Common myeloid progenitor, CD34-positive (primary cell): ENCODE measurements at regions not wholly inside any gene's neighbourhood (a gene's known extent, or its start where the extent isn't known, plus 50 kb on each side); places are given as distances from the start of the nearest gene placed in this dataset.

ENCODE experiments used
- CTCF ChIA-PET: fragments of 350-600 bp; sonication (Branson Sonifier 250); formaldehyde crosslinking; loops from one replicate; lab custom pipeline; 2021; ENCODE audit warnings: antibody characterized with exemption; lab: Charles Lee
- POLR2A ChIA-PET: fragments of 350-600 bp; sonication (Branson Sonifier 250); formaldehyde crosslinking; loops from one replicate; lab custom pipeline; 2021; ENCODE audit warnings: antibody characterized with exemption; lab: Charles Lee
- DNase-seq, 3 donors: peaks; one replicate each; pipeline versions ENCODE4 v3.0.0 to v3.0.0-alpha.2; 2013
- H3K27ac ChIP-seq, 2 experiments: 1 replicate in 1 of 2; 2 replicates in 1 of 2; pipeline ENCODE4 v1.7.0; 2013; ENCODE audit warnings: inconsistent platforms in 2 of 2, low read length in 2 of 2, mild to moderate bottlenecking in 2 of 2, low read depth in 1 of 2, moderate library complexity in 1 of 2; ENCODE audit not compliant: severe bottlenecking in 2 of 2, insufficient read depth in 1 of 2, poor library complexity in 1 of 2
- H3K27me3 ChIP-seq, 5 experiments: replicated peaks in 2 of 5; 1 replicate in 3 of 5; 2 replicates in 2 of 5; pipeline versions ENCODE4 v1.6.1 to v1.7.0; 2013; ENCODE audit warnings: low read length in 4 of 5, mild to moderate bottlenecking in 2 of 5, moderate library complexity in 2 of 5, inconsistent platforms in 1 of 5; ENCODE audit not compliant: insufficient read depth in 5 of 5, control insufficient read depth in 4 of 5
- H3K36me3 ChIP-seq, 4 experiments: 1 replicate in 2 of 4; 2 replicates in 2 of 4; pipeline versions ENCODE4 v1.6.1 to v1.7.0; 2013; ENCODE audit warnings: low read length in 3 of 4, control low read depth in 1 of 4, mild to moderate bottlenecking in 1 of 4; ENCODE audit not compliant: control insufficient read depth in 4 of 4, insufficient read depth in 4 of 4
- H3K4me1 ChIP-seq, 4 experiments: 1 replicate in 3 of 4; 2 replicates in 1 of 4; pipeline versions ENCODE4 v1.6.1 to v1.7.1; 2013; ENCODE audit warnings: low read length in 3 of 4, mild to moderate bottlenecking in 3 of 4, control low read depth in 1 of 4, inconsistent platforms in 1 of 4, moderate library complexity in 1 of 4; ENCODE audit not compliant: control insufficient read depth in 4 of 4, insufficient read depth in 4 of 4; ENCODE audit errors: control extremely low read depth in 1 of 4
- H3K4me3 ChIP-seq, 7 experiments: 1 replicate in 4 of 7; 2 replicates in 3 of 7; pipeline versions ENCODE4 v1.5.1 to v1.7.0; 2013; ENCODE audit warnings: mild to moderate bottlenecking in 7 of 7, low read length in 6 of 7, moderate library complexity in 6 of 7, inconsistent platforms in 2 of 7, low read depth in 2 of 7, control low read depth in 1 of 7; ENCODE audit not compliant: insufficient read depth in 4 of 7, control insufficient read depth in 1 of 7; ENCODE audit errors: extremely low read depth in 1 of 7
- H3K9me3 ChIP-seq, 5 experiments: 1 replicate in 4 of 5; 2 replicates in 1 of 5; pipeline versions ENCODE4 v1.6.1 to v1.7.1; 2013; ENCODE audit warnings: low read length in 4 of 5, mild to moderate bottlenecking in 2 of 5, inconsistent platforms in 1 of 5, low read depth in 1 of 5, moderate library complexity in 1 of 5; ENCODE audit not compliant: control insufficient read depth in 4 of 5, insufficient read depth in 2 of 5; ENCODE audit errors: control extremely low read depth in 1 of 5
- WGBS: methylation state at CpG from one replicate; pipeline ENCODE4 v1.1.5; 2013; ENCODE audit not compliant: insufficient coverage; 5-methylcytosine and 5-hydroxymethylcytosine counted together

DNA sequence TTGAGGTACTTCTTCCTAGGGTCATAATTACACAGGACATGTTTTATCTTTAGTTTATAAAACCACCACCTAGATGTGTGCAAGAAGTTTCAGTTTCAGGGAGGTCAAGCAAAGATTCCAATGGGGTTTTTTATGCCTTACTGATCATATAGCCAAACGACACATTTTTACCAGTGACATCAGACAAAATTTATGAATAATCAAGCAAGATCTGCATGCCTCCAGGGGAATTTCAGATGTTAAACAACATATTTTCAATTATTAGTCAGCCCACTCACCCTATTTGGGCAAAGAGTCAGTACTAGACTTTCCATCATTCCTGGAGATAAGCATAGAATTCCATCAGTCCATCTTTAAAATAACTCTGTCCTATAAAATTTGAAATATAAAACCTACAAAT is 867.4 kb downstream of the KCNT2 start:
- POLR2A ChIA-PET, result no interaction called here

DNA sequence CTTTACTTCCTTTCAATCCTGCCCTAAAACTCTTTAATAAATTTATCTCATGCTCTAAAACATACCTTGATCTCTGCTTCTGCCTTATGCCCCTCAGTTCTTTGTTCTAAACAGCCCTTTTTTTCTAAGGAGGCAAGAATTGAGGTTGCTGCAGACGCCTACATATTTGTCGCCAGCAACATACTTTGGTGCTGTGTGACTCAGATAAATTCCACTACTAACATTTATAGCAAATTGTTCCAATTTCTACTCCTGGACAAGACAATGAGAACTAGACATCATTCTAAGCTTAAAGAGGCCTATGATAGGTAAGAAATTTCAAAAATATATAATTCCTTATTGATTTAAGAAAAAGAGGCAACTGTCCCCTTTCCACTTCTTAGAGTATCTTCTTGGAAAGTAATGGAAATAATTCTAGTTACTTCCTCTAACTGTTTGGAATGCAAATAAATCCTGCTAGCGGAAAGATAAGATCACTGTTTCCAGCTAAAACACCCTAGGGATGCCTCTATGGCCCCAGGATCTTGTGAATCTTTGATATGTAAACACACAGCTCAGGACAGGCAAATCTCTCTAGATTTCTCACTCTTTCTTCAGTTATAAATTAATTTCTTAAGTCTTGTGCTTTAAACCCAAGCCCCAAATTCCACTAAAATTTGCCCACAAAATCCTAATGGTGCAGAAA is 869.1 kb downstream of the KCNT2 start:
- 100% methylated on average over 1 of the region's 3 CpGs for WGBS
- Histone ChIP-seq H3K4me1 (no peaks in the 10 kb centered on the region), H3K27ac (no peak overlapping the region), H3K9me3 (peaks cover 0 to 5% (median under 1%) of the 10 kb centered on the region in 5 experiments), H3K27me3 (no peaks in the 10 kb centered on the region), H3K4me3 (no peak overlapping the region), H3K36me3 (no peaks in the 10 kb centered on the region)
- no peak for DNase-seq
- CTCF ChIA-PET, result no interaction called here
- POLR2A ChIA-PET, result no interaction called here

More for the DNA sequence above, 867.4 kb downstream of the KCNT2 start:
- no peaks in the 10 kb centered on the region for H3K4me1 ChIP-seq
- CTCF ChIA-PET, result no interaction called here
- no peak for DNase-seq
- no peaks in the 10 kb centered on the region for H3K36me3 ChIP-seq
- H3K4me3 ChIP-seq, result no peak overlapping the region
- no peak overlapping the region for H3K27ac ChIP-seq
- H3K9me3 ChIP-seq, result peaks cover 0 to 5% (median 3%) of the 10 kb centered on the region in 5 experiments
- 67% methylated on average over 1 of the region's 1 CpG for WGBS
- no peaks in the 10 kb centered on the region for H3K27me3 ChIP-seq

DNA sequence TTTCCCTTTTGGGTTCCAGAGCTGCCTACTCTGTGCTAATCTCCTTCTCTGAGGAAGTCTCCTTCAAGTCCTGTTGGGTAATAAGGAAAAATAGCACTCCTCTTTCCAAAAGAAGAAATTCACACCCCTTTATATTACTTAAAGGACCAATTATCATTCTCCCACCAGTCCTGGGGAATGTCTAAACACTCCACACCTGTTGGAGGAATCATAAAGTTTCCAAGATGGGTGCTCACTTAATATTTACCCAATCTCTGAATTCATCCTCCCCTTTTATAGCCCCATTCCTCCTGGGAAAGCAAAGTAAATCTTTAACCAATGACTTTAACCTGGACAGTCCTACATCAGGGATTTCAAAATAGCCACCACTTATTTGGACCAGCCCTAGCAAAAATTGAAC is 873.1 kb downstream of the KCNT2 start:
- no peak overlapping the region for H3K4me3 ChIP-seq
- DNase-seq, result no peak
- H3K27me3 ChIP-seq, result no peaks in the 10 kb centered on the region
- no peak overlapping the region for H3K27ac ChIP-seq
- no peaks in the 10 kb centered on the region for H3K4me1 ChIP-seq
- H3K9me3 ChIP-seq, result no peaks in the 10 kb centered on the region
- ChIA-PET POLR2A (no interaction called here), CTCF (no interaction called here)
- H3K36me3 ChIP-seq, result no peaks in the 10 kb centered on the region

DNA sequence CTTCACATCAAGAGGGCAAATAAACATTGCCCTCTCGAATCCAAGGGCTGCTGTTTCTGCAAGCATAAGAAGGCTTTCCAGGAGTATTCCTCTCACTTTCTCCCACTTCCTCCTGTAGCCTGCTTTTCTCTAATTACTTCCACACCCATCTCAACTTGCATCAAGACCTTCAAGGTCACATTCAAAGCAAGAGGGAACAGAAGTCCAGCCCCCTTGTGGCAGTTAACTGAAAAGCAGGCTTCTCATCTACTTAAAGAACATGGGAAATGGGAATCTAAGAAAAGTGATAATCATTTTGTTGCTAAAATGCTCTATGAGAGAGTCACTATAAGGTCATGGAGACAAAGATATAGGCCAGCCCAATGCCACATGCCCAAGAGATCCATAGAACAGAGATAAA is 874.4 kb downstream of the KCNT2 start:
- H3K4me1 ChIP-seq, result no peaks in the 10 kb centered on the region
- WGBS, result 100% methylated on average over 1 of the region's 1 CpG
- H3K4me3 ChIP-seq, result no peak overlapping the region
- no peaks in the 10 kb centered on the region for H3K27me3 ChIP-seq
- no peaks in the 10 kb centered on the region for H3K9me3 ChIP-seq
- ChIA-PET CTCF (no interaction called here), POLR2A (no interaction called here)
- no peaks in the 10 kb centered on the region for H3K36me3 ChIP-seq
- peak in 1 of 3 donors; percentile 14 for DNase-seq
- no peak overlapping the region for H3K27ac ChIP-seq

DNA sequence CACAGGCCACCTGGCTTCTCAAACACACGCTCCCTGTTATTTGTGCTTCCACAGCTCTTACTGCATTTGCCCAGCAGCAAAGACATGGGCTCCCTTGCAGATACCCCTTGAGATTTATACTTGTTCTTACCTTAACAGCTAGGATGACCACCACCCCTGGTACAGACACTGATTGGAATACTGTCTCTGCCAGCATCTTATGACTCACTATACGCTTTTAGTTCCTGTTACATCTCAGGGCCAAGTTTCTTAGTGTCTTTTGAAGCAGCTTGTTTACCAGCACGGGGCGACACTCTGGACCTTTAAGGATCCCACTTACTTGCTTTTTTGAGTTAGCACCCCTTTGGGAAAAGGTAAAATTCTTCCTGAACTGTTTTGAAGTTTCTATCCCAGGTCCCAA is 874.8 kb downstream of the KCNT2 start:
- DNase-seq, result no peak
- 64% methylated on average over 3 of the region's 4 CpGs for WGBS
- no peaks in the 10 kb centered on the region for H3K36me3 ChIP-seq
- CTCF ChIA-PET, result no interaction called here
- no peaks in the 10 kb centered on the region for H3K4me1 ChIP-seq
- H3K9me3 ChIP-seq, result no peaks in the 10 kb centered on the region
- no peaks in the 10 kb centered on the region for H3K27me3 ChIP-seq
- no peak overlapping the region for H3K27ac ChIP-seq
- no peak overlapping the region for H3K4me3 ChIP-seq
- POLR2A ChIA-PET, result no interaction called here

DNA sequence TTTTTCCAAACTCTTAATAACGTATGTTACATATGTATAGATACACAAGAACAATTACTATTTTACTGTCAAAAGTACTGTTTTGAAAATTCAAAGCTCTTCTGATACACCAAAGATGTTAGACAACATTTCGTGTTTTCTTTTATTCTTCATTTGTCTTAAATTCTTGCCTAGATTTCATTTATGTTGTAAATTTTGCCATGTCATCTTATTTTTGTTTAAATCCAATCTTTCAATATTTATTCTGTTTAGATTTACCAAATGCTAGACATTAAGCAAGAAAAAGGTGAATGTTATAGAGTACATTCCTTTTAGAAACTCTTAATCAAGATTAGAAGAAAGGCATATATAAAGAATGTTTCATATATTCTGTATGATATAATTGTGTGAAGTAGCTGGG is 876.9 kb downstream of the KCNT2 start:
- no peak for DNase-seq
- no peaks in the 10 kb centered on the region for H3K4me1 ChIP-seq
- H3K27me3 ChIP-seq, result no peaks in the 10 kb centered on the region
- no peaks in the 10 kb centered on the region for H3K9me3 ChIP-seq
- CTCF ChIA-PET, result interaction anchor here (1.5 kb wide), 1 partner anchor 12 kb away, joined by 6 read pairs; no protein-coding TSS in a partner anchor
- H3K27ac ChIP-seq, result no peak overlapping the region
- POLR2A ChIA-PET, result no interaction called here
- no peaks in the 10 kb centered on the region for H3K36me3 ChIP-seq
- H3K4me3 ChIP-seq, result no peak overlapping the region
- WGBS, result no CpG with 5 or more reads among the region's 2 CpGs

DNA sequence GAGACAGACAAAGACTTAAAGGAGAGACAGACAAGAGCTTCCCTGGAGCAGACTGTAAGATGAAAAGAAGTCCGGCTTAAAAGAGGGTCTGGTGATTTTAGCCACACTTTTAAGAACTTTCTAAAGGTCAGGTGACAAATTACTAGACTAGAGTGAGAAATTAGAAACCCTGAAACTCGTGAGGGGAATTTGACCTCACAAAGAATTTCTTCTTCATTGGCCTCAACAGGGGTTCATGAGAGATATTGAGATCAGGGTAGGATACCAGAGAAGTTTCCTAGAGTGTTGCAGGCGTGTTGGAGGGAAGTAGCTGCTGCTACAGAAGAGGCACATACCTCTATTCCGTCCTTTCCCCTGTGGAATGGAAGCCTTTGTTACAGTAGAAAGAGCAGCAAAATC is 884.4 kb downstream of the KCNT2 start:
- no peak overlapping the region for H3K27ac ChIP-seq
- no peaks in the 10 kb centered on the region for H3K9me3 ChIP-seq
- H3K4me3 ChIP-seq, result no peak overlapping the region
- H3K36me3 ChIP-seq, result no peaks in the 10 kb centered on the region
- no peaks in the 10 kb centered on the region for H3K4me1 ChIP-seq
- DNase-seq, result no peak
- POLR2A ChIA-PET, result no interaction called here
- H3K27me3 ChIP-seq, result no peaks in the 10 kb centered on the region
- WGBS, result 96% methylated on average over 3 of the region's 4 CpGs
- CTCF ChIA-PET, result no interaction called here
